HT-29 (cell line): ENCODE measurements at regions not wholly inside any gene's neighbourhood (a gene's known extent, or its start where the extent isn't known, plus 50 kb on each side); places are given as distances from the start of the nearest gene placed in this dataset.

Source experiments
- DNase-seq: peaks from one replicate; pipeline ENCODE4 v3.0.0-alpha.2; 2015; ENCODE audit warnings: low spot score

DNA sequence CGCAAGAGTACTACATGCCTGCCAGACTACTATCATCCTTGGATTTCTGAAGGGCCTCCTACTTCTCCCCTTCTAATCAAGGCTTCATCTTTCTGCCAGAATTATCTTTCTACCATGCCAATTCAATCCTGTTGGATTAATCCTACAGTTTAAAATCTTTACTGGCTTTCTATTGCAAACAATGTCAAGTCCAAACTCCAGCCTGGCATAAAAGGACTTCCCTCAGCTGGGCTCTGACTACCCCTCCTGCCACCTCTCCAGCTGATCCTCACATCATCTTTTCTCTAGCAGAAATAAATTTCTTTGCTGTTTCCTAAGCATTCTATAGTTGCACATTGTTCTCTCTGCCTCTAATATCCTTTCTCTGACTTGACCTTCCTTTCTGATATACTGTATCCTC is 119.7 kb upstream of the RAD23B start:
- DNase-seq = no peak

GRCh38 chr9:107169796-107170195 is 113.3 kb upstream of the RAD23B start:
- DNase-seq = no peak

- no peak for DNase-seq
Observed at GRCh38 chr9:107170801-107171200, 112.3 kb upstream of the RAD23B start.

DNA sequence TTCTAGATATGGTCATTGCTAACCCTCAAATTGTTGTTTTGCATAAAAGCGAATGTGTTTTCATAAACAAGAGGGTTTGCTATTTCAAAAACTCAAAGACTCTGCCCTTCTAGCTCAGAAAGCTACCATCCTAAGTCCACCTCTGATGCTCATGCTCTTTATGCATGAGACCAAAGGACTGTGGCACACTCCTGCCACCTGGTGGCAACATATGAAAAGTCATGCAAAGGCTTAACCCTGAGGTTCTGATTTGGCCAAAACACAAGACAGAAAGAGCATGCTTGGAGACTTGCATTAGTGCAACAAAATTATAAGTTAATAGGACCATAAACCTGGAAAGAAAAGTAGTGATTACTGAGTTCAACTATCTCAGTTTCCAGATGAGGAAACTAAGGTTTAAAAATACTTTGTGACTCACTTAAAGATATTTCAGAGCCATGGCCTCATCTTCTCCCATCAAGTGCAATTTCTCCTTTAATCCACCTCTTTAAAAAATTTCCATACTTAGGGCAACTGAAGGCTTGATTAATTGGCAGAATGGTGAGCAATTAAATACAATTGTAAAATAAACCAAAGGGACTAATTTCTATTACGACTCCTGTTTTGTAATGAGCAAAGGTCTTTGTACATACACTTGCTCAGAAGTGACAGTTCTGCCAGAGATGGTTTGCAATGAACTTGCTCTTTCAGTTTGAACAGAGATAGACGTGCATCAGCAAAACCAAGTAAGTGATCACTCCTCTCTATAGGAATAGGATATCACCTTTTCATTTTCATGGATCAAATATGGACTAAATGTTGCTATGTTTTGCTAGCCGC is 110.7 kb upstream of the RAD23B start:
- peak; percentile 87 for DNase-seq

GRCh38 chr9:107172979-107173347 is 110.1 kb upstream of the RAD23B start:
- no peak for DNase-seq

GRCh38 chr9:107173422-107174180 is 109.5 kb upstream of the RAD23B start:
- DNase-seq = no peak

- DNase-seq = no peak
Observed at GRCh38 chr9:107174441-107174840, 108.6 kb upstream of the RAD23B start.

- no peak for DNase-seq
Observed at GRCh38 chr9:107175041-107175440, 108.0 kb upstream of the RAD23B start.

DNA sequence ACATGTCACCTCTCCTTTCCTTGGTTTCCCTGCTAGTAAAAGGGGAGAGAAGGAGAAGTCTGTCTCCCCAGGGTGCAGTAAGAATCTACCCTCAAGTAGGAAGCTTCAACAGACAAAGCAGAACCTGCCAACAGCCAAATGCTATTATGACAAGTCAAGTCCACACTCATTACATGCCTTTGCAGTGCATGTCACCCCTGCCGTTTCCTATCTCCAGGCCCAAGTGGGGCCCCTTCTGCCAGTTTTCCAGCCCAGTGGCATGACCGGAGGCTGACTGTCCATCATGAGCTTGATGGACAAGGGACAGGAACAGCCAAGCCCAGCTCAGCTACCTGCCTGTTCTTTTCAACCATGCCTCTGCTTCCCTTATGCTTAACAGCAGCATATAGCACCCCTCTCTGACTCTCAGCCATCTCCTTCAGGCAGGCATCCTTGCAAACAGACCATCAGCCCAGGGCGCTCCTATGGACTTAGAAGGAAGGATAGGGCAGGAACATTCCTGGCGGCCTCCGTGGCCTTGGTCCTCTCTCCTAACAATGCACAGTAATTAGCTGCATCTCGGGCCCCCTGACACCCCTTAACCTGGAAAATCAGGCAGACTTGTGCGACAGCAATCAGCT is 107.2 kb upstream of the RAD23B start:
- DNase-seq = no peak

DNA sequence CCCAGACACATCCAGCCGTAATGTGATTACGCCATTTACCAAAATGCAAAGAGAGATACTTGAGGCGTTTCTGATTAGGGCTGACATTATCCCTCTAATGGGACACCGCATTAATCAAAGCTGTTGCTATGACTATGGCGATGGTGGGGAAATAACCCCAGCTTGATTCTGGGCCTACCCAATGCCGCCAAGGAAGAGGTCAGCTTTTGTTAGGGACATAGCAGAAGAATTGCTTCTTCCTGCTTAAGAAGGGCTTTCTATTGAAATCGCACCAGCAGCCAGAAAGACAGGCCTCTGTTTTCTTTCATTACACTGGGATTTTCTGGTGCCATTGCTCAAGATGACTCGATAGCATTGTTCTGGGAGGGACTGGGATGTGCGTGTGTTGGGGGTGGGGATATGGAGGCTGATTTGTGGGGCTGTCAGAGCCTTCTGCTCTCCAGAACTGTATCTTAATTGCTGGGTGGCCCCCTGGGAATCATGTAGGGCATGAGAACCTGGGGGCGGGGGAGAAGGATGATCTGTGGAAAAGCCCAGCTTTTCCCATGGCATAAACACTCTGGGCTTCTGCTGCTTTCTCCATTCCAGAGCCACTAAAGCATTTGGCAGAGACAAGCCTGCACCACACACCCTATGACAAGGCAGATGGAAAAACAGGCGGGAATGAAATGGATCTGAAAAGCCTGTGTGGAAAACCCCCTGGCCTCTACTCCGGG is 106.5 kb upstream of the RAD23B start:
- DNase-seq = no peak

GRCh38 chr9:107177243-107177839 is 105.7 kb upstream of the RAD23B start:
- no peak for DNase-seq

DNA sequence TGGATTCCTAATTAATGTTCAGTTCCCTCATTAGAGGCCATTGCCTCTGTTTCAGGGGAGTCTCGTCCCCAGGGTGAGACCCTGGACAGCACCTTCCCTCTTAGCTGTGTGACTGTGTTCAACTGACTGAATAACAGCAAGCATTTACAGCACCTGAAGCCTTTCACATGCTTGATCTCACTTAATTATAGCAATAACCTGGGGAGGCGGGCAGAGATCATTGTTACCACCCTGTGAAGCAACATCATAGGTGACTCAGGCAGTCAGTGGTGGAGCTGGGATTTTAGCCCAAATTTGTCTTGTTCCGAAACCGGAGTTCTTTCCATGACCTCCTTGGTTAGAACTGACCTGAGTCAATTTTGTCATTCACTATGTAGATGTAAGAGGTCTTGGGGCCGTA is 105.2 kb upstream of the RAD23B start:
- DNase-seq = no peak

- no peak for DNase-seq
Observed at GRCh38 chr9:107178293-107178692, 104.8 kb upstream of the RAD23B start.

DNA sequence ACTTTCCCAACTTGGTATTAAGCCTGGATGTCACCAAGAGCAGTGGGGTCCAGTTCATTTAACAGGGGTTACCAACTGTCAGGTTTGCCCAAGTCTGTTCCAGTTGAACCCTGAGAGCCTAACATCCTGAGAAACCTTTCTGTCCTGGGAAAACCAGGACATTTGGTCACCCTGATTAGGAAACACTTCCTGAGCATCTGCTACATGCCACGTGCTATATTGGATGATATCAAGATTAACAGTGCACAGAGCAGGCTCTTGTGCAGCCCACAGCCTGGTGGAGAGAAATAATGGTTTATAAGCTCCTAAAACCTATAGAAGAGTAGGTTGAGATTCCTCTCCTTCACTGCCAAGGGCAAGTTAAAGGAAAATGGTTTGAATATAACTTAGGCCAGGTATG is 102.9 kb upstream of the RAD23B start:
- DNase-seq = no peak

DNA sequence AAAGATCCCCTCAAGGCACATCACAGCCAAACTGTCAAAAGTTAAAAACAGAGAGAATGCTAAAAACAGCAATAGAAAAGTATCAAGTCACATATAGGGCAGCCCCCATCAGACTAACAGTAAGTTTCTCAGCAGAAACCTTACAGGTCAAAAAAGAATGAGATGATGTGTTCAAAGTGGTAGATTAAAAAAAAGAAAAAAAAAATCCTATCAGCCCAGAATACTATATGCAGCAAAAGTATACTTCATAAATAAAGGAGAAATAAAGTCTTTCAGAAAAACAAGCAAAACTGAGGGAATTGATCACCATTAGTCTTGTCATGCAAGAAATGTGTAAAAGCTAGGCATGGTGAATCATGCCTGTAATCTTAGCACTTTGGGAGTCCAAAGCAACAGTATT is 99.9 kb upstream of the RAD23B start:
- no peak for DNase-seq

DNA sequence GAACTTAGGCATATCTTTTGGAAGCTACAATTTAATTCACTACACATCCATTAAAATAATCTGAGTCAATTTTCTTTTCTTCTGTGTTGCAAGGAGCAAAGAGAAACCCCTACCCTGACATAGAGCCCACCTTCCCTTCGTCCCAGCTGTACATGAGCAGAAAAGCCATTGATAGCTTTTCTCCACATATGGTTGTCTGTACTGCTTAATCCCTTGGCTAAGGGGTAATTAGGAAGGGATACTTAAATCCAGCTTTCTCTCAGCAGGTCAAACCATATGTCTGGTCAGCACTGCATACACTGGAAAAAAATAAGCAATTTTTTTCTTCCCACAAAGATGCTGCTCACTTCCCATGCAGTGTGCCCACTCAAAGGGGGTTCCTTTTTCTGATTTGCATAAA is 94.7 kb upstream of the RAD23B start:
- no peak for DNase-seq

- DNase-seq = no peak
Observed at GRCh38 chr9:107190061-107190935, 92.8 kb upstream of the RAD23B start.

- DNase-seq = no peak
Observed at GRCh38 chr9:107190936-107191290, 92.2 kb upstream of the RAD23B start.

DNA sequence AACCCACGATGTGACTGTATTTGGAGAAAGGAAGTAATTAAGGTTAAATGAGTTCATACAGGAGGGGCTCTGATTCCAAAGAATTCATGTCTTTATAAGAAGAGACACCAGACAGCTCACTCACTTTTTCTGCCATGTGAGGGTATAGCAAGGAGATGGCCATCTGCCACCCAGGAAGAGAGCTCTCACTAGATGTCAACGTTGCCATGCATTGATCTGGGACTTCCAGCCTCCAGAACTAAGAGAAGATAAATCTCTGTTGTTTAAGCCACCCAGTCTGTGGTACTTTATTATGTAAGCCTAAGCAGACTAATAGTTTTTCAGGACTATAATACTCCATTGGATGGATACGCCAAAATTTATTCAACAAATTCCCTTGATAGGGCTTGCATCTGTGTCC is 89.8 kb upstream of the RAD23B start:
- no peak for DNase-seq

- no peak for DNase-seq
Observed at GRCh38 chr9:107198718-107199117, 84.4 kb upstream of the RAD23B start.

GRCh38 chr9:107208121-107208520 is 75.0 kb upstream of the RAD23B start:
- DNase-seq = no peak
